ENCODE measurements at regions not wholly inside any gene's neighbourhood (a gene's known extent, or its start where the extent isn't known, plus 50 kb on each side); places are given as distances from the start of the nearest gene placed in this dataset.

DNA sequence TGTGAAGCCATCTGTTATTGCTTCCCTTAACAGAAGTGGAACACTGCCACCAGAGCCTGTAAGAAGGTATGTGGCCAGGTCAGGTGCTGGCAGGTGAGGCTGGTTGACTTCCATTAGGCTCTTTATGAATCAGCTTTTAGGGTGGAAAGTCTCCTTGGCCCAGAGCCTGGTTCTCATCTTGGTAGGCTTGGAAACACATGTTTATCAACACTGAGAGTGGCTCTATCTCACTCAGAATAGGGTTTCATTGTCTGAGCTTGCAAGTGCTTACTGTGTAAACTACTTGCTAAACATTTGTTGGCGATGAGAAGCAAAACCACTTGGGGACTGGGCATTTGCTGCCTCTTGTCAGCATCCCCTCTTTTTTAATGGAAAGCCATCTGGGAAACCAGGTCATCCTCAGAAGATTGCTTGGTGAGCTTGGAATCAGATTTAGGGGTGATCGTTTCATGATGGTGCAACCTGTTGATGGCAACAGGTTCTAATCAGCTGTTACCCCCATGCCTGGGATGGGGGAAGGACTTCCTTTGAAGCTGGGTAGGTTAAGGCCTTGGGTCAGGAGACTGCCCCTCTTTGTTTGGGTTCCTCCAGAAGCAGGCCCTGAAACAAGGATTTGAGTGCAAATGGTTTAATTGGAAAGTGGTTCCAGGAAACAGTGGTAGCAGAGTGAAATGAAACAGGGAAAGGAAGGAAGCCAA, 75.0 kb upstream of the AMPD3 start:
- Histone ChIP-seq H3K4me3 (no peak overlapping the region), H3K27me3 (no peaks in the 10 kb centered on the region), H3K36me3 (no peaks in the 10 kb centered on the region), H3K9me3 (no peaks in the 10 kb centered on the region), H3K27ac (no peak overlapping the region), H3K4me1 (no peaks in the 10 kb centered on the region), H3K9ac (ENCODE audit: low read depth in 2 of 2, low read length in 2 of 2) (no peak overlapping the region)
- DNase-seq, result no peak
- TF ChIP-seq CTCF (IDR thresholded peaks at IDR 0.05), result no peak
- intact Hi-C loops (cut with DNase I), result no loop called here

GRCh38 chr11:10380921-10381320, 74.1 kb upstream of the AMPD3 start:
- TF ChIP-seq CTCF (IDR thresholded peaks at IDR 0.05), result no peak
- H3K27ac ChIP-seq, result no peak overlapping the region
- H3K4me3 ChIP-seq, result no peak overlapping the region

GRCh38 chr11:10381736-10382135, 73.3 kb upstream of the AMPD3 start:
- Histone ChIP-seq H3K4me1 (no peaks in the 10 kb centered on the region), H3K9ac (ENCODE audit: low read depth in 2 of 2, low read length in 2 of 2) (no peak overlapping the region), H3K27ac (no peak overlapping the region), H3K4me3 (no peak overlapping the region), H3K36me3 (no peaks in the 10 kb centered on the region), H3K27me3 (no peaks in the 10 kb centered on the region), H3K9me3 (no peaks in the 10 kb centered on the region)
- no peak for TF ChIP-seq CTCF (IDR thresholded peaks at IDR 0.05)
- DNase-seq, result no peak
- intact Hi-C loops (cut with DNase I), result no loop called here

More at GRCh38 chr11:10380921-10381320, 74.1 kb upstream of the AMPD3 start:
- Histone ChIP-seq H3K27me3 (no peaks in the 10 kb centered on the region), H3K9me3 (no peaks in the 10 kb centered on the region), H3K9ac (ENCODE audit: low read depth in 2 of 2, low read length in 2 of 2) (no peak overlapping the region), H3K4me1 (no peaks in the 10 kb centered on the region), H3K36me3 (no peaks in the 10 kb centered on the region)
- intact Hi-C loops (cut with DNase I), result no loop called here
- no peak for DNase-seq

GRCh38 chr11:10382518-10382917, 72.5 kb upstream of the AMPD3 start:
- Histone ChIP-seq H3K27ac (no peak overlapping the region), H3K4me1 (no peaks in the 10 kb centered on the region), H3K9ac (ENCODE audit: low read depth in 2 of 2, low read length in 2 of 2) (no peak overlapping the region), H3K4me3 (no peak overlapping the region), H3K27me3 (no peaks in the 10 kb centered on the region), H3K36me3 (no peaks in the 10 kb centered on the region), H3K9me3 (no peaks in the 10 kb centered on the region)
- intact Hi-C loops (cut with DNase I), result no loop called here
- DNase-seq, result no peak
- no peak for TF ChIP-seq CTCF (IDR thresholded peaks at IDR 0.05)

- Histone ChIP-seq H3K4me3 (no peak overlapping the region), H3K27ac (no peak overlapping the region), H3K36me3 (no peaks in the 10 kb centered on the region), H3K4me1 (no peaks in the 10 kb centered on the region), H3K9me3 (no peaks in the 10 kb centered on the region), H3K9ac (ENCODE audit: low read depth in 2 of 2, low read length in 2 of 2) (no peak overlapping the region), H3K27me3 (no peaks in the 10 kb centered on the region)
- intact Hi-C loops (cut with DNase I), result no loop called here
- TF ChIP-seq CTCF (IDR thresholded peaks at IDR 0.05), result no peak
- DNase-seq, result peak; percentile 35
These were observed 69.4 kb upstream of the AMPD3 start for GRCh38 chr11:10385696-10386095.
